Neural crest cell (in vitro differentiated cells): ENCODE measurements at regions not wholly inside any gene's neighbourhood (a gene's known extent, or its start where the extent isn't known, plus 50 kb on each side); places are given as distances from the start of the nearest gene placed in this dataset.

Source experiments
- DNase-seq: peaks from one replicate; pipeline ENCODE4 v3.0.0; 2021; ENCODE audit warnings: low read depth, mixed read lengths, low spot score
- H3K27ac Mint-ChIP-seq: one replicate; pipeline ENCODE4 v1.8.0; 2021; ENCODE audit warnings: mild to moderate bottlenecking, mixed read lengths; ENCODE audit not compliant: unreplicated experiment
- H3K27me3 Mint-ChIP-seq: 2 replicates; pipeline ENCODE4 v1.8.0; 2021; ENCODE audit warnings: low read depth, mild to moderate bottlenecking, mixed read lengths
- H3K36me3 Mint-ChIP-seq: 2 replicates; pipeline ENCODE4 v1.8.0; 2021; ENCODE audit warnings: low read depth, mild to moderate bottlenecking, mixed read lengths
- H3K4me1 Mint-ChIP-seq: 2 replicates; pipeline ENCODE4 v1.8.0; 2021; ENCODE audit warnings: mixed read lengths
- H3K4me3 Mint-ChIP-seq: one replicate; pipeline ENCODE4 v1.8.0; 2021; ENCODE audit warnings: mild to moderate bottlenecking, mixed read lengths
- H3K9me3 Mint-ChIP-seq: 2 replicates; pipeline ENCODE4 v1.8.0; 2021; ENCODE audit warnings: mixed read lengths
- TF ChIP-seq, protein P1 (sequence below): fragments of 200-600 bp; sonication (generic); conservative IDR thresholded peaks from 2 replicates; pipeline ENCODE4 v1.5.0; 2021; ENCODE audit warnings: antibody characterized with exemption, mild to moderate bottlenecking

DNA sequence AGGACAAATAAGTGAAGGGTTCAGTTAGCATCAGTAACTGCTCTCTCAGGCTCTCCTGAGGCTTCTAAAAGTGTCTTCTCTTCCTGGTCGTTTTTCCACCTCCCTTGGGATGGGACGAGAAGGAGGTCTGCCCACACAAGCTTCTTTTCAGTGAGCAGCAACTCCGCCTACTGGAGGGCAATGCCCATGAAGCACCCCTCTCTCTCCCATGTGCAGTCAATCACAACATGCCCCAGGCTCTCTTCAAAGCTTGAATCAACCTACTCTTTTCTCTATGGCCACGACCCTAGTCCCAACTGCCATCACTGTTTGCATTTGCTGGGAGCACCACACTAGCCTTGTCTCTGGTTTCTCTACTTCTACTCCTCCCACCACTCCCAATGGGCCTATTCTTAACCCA lies 135.6 kb downstream of the RPS24 start:
- no peaks in the 10 kb centered on the region for H3K9me3 Mint-ChIP-seq
- no peaks in the 10 kb centered on the region for H3K27me3 Mint-ChIP-seq
- no peaks in the 10 kb centered on the region for H3K36me3 Mint-ChIP-seq
- H3K4me3 Mint-ChIP-seq: no peak overlapping the region
- TF ChIP-seq, protein P1, sequence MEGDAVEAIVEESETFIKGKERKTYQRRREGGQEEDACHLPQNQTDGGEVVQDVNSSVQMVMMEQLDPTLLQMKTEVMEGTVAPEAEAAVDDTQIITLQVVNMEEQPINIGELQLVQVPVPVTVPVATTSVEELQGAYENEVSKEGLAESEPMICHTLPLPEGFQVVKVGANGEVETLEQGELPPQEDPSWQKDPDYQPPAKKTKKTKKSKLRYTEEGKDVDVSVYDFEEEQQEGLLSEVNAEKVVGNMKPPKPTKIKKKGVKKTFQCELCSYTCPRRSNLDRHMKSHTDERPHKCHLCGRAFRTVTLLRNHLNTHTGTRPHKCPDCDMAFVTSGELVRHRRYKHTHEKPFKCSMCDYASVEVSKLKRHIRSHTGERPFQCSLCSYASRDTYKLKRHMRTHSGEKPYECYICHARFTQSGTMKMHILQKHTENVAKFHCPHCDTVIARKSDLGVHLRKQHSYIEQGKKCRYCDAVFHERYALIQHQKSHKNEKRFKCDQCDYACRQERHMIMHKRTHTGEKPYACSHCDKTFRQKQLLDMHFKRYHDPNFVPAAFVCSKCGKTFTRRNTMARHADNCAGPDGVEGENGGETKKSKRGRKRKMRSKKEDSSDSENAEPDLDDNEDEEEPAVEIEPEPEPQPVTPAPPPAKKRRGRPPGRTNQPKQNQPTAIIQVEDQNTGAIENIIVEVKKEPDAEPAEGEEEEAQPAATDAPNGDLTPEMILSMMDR: no peak
- no peak overlapping the region for H3K27ac Mint-ChIP-seq
- H3K4me1 Mint-ChIP-seq: peaks cover 12% of the 10 kb centered on the region
- no peak for DNase-seq

DNA sequence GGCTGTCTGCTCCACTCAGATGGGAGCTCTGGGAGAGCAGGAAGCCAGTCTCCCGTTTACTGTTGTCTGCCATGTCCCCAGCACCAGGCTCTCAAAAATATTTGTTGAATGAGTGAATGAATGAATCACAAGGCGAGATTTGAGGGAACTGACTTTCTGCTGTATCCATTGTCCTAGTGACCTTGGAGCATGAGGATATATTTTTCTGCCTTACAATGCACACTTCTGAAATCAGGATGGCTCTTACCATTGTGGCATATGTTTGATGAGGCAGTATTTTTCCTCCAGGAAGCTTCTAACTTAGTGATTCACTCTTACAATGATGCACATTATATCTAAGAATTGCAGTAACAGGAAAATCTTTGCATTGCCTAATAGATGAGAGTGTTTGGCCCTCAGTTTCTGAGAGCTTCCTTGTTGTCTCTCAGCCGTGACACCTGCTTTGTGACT lies 136.4 kb downstream of the RPS24 start:
- Mint-ChIP-seq H3K27ac (no peak overlapping the region), H3K27me3 (no peaks in the 10 kb centered on the region), H3K4me3 (no peak overlapping the region), H3K36me3 (no peaks in the 10 kb centered on the region), H3K9me3 (no peaks in the 10 kb centered on the region), H3K4me1 (peaks cover 20% of the 10 kb centered on the region)
- no peak for DNase-seq
- TF ChIP-seq, protein P1: no peak

DNA sequence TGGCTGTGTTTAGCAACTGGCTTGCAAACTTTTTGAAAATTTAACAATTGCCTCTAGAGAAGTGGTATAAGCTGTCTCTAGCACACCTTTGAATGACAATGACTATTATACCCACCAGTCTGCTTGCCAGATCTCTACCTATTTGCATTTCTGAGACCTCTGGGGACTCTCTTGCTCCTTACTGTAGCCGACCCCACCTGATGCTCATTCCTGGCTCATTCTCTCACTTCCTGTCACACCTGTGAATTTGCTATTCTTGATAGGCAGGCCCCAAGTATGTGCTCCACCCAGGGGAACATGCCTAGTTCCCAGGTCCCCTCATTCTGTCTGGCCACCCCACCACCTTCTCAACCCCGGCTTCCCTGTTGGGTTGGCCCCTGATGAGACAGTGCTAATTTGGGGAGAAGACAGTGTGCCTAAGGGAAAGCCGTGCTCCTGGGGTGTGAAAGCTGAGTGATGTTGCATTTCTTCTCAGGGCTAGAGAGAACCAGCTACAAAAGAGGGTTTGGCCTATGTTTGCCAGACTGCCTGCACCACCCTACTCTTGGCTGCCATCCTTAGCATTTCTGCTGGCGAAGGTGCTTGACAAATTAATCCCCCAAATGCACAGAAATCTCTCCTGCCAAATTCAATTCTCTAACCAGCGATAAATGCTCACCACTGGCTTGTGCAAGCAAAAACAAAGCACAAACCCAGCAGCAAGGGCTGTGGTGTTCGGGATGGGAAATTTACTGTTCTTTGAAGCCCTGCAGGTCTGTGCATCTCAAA lies 138.2 kb downstream of the RPS24 start:
- Mint-ChIP-seq H3K27me3 (no peaks in the 10 kb centered on the region), H3K4me1 (peaks cover 29% of the 10 kb centered on the region), H3K9me3 (no peaks in the 10 kb centered on the region), H3K36me3 (no peaks in the 10 kb centered on the region), H3K4me3 (no peak overlapping the region), H3K27ac (no peak overlapping the region)
- no peak for DNase-seq
- TF ChIP-seq, protein P1: no peak

DNA sequence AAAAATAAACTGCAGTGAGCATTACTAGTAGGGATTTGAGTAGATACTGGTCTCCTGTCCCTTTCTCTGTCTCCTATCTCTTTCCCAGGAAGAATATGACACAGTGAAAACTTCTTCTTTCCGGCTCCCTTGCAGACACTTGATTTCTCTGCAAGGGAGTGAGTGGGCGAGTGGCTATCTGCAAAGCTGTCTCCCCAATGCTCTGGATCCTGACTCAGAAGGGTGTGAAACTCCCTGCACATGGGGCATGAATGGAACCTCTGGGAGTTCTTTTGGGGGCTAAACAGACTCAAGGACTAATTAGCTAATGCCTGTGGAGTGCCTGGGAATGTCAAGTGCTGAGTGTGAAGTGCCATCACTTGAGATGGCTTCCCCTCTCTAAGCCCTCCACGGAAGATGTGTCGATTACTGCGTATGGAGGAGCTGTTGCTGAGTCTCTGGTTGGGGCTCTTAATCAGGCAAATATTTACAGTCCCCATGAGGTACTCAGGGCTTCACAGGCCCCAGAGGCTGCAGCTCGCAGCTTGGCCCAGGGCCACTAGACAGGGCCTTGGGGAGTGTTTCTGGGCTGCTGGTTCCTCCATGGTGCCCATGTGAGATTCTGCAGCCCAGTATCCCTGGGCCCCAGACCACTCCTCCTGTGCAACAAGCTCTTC lies 139.8 kb downstream of the RPS24 start:
- H3K4me3 Mint-ChIP-seq: no peak overlapping the region
- peaks cover 45% of the 10 kb centered on the region for H3K4me1 Mint-ChIP-seq
- TF ChIP-seq, protein P1: no peak
- H3K27ac Mint-ChIP-seq: no peak overlapping the region
- H3K36me3 Mint-ChIP-seq: no peaks in the 10 kb centered on the region
- H3K27me3 Mint-ChIP-seq: peaks cover 8% of the 10 kb centered on the region
- H3K9me3 Mint-ChIP-seq: no peaks in the 10 kb centered on the region
- no peak for DNase-seq

DNA sequence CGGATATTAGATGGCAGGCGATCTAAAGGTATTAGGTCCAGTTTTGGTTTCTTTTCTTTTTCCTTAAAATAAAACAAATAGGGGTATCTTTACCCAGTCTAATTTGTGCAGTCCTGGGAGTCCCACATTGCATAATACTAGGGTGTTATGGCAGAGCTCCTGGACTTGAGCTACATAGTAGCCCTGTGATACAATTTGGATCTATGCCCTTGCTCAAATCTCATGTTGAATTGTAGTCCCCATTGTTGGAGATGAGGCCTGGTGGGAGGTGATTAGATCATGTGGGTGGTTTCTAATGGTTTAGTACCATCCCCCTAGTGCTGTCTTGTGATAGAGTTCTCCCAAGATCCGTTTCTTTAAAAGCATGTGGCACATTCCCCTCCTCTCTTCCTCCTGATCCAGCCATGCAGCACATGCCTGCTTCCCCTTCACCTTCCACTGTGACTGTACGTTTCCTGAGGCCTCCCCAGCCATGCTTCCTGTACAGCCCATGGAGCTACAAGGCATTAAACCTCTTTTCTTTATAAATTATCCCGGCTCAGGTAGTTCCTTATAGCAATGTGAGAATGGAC lies 141.9 kb downstream of the RPS24 start:
- peaks cover 62% of the 10 kb centered on the region for H3K4me1 Mint-ChIP-seq
- H3K27me3 Mint-ChIP-seq: peaks cover 8% of the 10 kb centered on the region

More for the DNA sequence above, 141.9 kb downstream of the RPS24 start:
- Mint-ChIP-seq H3K36me3 (no peaks in the 10 kb centered on the region), H3K4me3 (no peak overlapping the region), H3K27ac (peak overlapping the region; percentile 70), H3K9me3 (no peaks in the 10 kb centered on the region)
- TF ChIP-seq, protein P1: no peak
- DNase-seq: no peak
